NCI-H2227 (cell line): ENCODE measurements at regions not wholly inside any gene's neighbourhood (a gene's known extent, or its start where the extent isn't known, plus 50 kb on each side); places are given as distances from the start of the nearest gene placed in this dataset.

Source experiments
- DNase-seq: peaks from one replicate; lab custom pipeline; 2025; ENCODE audit not compliant: unreplicated experiment; lab: John Stamatoyannopoulos, UW

DNA sequence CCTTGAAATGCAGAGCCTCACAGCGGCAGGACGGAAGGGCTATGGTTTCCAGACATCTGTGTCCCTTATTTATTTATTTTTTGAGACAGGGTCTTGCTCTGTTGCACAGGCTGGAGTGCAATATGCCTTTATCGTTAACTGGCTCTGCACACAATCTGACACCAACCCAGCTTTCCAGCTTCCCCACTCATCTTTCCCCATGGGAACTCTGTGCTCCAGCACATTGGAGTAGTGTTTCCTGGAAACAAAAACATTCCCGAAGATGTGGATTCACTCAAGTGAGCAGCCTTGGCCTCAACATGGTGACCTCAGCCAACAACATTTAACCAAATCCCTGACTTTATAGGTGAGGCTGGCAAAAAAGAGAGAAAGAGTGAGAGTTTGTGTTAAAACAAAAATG, 307.1 kb downstream of the TMEM114 start:
- DNase-seq, result no peak

DNA sequence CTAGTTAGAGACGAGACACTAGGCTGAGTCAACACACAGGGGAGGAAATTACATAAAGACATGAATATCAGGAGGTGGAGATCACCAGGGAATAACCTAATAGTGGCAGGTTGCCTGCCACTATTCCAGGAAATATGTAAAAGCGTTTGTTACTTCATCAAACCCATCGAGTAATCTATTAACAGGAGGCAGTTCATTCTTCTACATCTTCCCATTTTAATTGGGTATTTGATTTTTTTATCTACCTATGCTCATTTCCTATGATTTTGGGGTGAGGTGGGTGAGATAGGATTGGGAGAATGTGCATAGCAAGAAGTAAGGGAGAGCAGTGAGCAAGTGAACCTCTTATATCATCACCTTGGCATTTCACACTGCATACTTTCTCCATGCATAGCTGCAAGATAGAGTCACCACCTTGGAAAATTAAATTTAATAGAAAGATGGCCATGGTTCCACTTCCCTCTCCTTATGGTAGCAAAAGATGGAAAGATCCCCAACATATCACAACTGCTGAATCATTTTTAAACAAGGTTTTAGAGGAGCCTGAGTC, 312.2 kb downstream of the TMEM114 start:
- no peak for DNase-seq

DNA sequence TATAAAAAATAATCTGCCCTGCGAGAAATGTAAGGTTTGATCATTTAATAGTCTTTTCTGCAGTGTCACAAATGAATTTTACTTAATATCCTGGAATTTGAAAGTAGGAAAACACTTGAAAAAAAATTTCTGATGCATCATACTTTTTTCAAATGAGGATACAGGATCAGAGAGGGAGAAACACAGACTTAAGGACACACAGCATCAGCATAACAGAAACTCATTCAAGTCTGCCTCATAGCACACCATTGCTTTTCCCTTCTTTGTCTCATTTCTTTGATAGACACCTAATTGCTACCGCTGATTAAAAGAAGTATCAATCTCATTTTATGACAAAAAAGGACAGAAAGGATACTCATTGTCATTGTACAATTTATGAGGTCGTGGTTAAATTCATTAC, 319.0 kb downstream of the TMEM114 start:
- no peak for DNase-seq

DNA sequence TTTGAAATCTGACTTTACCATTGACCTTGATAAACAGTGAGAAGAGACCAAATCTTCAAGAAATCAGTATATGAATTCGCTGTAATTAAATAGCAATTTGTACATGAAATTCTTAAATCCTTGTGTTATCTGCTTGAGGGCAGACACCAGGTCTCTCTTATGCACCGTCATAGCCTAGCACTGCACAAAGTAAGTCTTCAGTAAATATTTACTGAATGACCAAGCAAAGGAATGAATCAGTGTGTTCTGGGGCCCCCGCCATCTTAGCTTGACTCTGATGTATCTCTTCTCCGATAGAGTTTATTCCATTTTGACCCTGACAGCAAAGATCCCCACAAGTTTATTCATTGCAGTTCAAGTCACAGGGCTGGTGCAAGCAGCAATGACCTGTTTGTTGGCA, 328.0 kb downstream of the TMEM114 start:
- DNase-seq, result no peak

DNA sequence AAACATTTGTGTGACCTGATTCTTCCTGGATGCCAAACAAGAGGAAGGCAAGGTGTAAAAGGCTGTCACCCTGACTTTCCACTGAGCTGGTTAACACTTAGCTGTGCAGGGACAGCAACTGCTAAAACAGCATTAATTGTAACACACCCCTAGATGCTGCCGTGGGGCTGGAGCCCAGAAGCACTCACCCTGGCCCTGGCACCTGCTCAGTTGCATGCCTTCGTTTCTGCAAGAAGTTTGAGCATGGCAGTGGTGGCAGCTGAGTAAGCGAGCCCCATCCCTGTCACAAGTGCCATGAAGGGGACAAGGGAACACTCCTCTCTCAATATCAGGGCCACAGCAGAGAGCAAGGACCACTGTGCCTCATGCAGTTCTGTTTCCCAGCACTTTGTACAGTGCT, 330.2 kb downstream of the TMEM114 start:
- no peak for DNase-seq

DNA sequence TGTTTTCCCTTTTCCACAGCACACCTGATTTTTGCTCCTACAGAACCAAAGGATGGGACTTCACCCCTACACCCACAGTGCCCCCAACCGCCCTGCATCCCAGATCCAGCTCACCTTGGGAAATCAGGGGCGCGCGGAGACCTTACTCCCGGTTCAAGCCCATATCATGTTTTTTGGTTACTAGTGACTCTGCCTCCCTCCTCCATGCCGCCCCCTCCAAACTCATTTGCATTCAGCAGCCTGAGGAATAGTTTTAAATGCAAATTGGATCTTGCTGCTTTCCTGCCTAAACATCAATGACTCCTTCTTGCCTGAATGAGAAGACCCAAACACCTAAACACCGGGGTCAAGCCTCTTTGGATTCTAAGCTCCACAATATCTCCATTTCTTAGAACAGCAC, 331.8 kb downstream of the TMEM114 start:
- DNase-seq, result no peak

DNA sequence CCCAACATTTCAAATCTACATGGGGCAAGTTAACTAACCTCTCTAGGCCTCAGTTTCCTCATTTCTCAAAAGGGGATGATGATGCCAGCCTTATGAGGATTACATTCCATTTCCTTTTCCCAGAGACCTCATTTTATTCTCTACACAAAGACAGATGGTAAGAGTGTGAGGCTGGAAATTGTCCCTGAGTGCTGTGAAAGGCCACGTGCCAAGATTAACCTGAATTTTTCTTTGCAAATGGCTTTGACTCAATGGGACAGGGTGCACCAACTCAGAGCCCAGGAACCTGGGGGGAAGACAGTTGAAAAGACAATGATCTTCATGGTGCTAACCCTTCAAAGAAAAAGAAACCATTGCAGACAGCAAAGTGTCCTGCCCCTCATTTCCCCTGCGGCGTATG, 332.8 kb downstream of the TMEM114 start:
- DNase-seq, result no peak

DNA sequence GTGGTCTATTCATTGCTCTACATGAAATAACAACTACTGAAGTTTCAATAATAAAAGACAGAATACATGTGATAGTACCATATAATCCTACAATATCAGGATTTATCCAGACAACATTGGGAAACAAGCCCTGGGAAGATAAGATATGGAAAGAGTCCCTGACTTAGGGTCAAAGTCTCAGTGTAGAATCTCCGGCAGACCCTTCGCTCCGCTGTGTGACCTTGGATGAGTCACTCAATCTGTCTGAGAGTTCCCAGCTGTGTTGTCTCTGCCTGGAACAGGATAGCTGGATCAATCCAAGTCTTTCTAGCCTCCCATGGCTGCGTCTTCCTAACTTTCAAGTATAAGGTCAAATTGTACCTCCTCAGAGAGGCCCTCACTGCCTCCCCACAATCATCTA, 335.9 kb downstream of the TMEM114 start:
- no peak for DNase-seq

DNA sequence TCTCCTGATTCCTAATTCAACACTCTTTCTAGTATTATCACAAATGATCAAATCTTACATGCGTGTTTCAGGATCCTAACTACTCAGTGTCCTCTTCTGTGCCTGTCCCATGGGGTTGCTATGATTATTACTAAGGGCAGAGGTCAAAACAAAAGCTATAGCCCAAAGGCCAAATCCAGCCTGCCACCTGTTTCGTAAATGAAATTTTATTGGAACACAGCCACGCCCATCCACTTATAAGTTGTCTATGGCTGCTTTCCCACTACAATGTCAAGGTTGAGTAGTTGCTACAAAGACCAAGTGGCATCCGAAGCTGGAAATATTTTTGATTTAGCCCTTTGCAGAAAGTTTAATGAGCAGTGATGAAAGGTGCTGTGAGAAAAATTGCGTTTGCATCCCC, 336.6 kb downstream of the TMEM114 start:
- DNase-seq, result no peak

DNA sequence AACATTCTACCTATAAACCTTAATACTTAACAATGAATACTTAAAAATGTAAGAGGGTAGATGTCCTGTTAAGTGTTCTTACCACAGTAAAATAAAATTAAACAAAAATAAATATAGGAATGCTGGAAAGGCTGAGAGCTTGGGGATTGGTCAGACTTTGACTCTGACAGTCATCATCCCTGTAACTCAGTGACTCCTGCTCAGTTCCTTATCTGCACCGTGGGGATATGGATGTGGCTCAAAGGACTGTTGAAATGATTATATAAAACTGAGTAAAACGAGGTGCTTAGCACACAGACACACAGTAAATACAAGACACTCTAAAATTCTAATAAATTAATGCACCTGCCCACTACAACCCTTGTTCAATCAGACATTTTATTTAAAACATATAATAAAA, 338.6 kb downstream of the TMEM114 start:
- no peak for DNase-seq

GRCh38 chr16:8251298-8251697, 339.0 kb downstream of the TMEM114 start:
- DNase-seq, result no peak

DNA sequence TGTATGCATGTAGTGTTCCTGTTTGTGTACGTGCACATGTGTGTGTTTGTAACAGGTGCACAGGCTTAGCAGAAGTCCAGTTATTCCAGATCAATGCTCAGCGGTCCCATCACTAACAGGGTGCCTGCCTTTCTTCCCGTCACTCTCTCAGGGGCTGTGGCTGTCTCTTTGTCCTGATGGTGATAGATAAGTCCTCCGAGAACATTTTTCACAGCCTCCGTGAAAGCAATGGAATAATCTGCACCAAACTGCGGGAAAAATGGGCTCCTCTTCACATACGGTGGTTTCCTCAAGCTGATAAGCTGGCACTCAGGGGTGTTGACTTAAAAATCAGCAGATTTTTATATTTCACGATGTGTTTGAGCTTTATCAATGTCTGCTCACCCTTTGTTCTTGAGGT, 342.3 kb downstream of the TMEM114 start:
- no peak for DNase-seq

DNA sequence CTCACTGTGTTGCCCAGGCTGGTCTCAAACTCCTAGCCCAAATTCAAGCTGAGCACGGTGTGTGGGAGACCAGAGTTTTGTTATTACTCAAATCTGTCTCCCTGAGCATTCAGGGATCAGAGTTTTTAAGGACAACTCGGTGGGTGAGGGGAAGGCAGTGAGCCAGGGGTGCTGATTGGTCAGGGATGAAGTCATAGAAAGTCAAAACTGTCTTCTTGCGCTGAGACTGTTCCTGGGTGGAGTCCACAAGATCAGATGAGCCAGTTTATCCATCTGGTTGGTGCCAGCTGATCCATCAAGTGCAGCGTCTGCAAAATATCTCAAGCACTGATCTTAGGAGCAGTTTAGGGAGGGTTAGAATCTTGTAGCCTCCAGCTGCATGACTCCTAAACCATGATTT, 346.3 kb downstream of the TMEM114 start:
- DNase-seq, result no peak

- DNase-seq, result no peak
Measured at GRCh38 chr16:8241408-8241807, 348.9 kb downstream of the TMEM114 start.

DNA sequence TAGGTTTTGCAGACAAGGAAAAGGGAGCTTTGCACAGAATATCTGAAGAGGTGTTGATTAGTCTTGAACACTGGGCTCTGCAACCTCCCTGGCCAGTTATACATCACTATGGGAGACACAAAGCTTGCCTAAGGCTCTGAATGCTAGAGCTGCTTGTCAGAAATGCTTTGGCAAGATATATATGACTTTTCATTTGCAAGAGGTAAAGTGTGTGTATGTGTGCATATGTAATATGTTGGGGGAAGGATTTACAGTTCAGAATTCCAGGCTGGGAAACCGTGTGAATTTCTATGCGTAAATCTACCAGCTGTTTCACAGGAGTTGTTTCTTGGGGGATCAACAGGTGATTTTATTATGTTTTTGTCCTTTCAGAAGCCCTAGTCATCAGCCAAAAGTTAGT, 350.9 kb downstream of the TMEM114 start:
- no peak for DNase-seq

DNA sequence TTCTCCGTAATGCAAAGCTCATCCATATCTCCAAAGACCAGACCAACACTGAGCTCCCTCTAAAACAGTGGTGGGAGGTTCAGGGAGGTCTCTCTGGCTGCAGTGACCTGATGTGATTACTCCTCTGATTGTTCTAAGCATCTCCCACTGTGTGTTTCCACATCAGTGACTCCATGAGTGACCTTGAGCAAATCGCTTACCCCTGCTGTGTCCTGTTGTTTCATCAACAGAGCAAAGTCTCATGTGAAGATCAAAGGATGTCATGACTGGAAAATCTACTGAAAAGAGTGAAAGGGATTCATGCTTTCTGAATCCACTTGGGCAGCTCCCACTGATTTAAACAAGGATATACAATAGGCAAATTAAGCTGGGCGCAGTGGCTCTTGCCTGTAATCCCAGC, 352.9 kb downstream of the TMEM114 start:
- DNase-seq, result no peak

DNA sequence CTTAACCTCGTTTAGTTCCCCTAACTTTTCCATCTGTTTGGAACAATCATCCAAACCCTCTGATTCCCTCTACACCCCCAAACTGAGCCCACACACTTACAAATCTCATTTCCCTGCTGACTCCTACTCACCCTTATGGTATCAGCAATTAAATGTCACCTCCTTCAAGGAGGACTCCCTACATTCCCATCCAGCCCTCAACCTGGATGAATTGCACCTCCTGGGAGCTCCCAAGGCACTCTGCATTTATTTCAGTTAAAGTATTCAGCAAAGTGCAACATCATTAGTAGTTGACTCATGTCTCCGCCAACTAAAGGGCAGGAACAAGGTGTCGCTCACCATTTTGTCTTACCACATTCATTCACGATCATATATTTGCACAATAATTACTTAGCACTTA, 353.5 kb downstream of the TMEM114 start:
- DNase-seq, result no peak

DNA sequence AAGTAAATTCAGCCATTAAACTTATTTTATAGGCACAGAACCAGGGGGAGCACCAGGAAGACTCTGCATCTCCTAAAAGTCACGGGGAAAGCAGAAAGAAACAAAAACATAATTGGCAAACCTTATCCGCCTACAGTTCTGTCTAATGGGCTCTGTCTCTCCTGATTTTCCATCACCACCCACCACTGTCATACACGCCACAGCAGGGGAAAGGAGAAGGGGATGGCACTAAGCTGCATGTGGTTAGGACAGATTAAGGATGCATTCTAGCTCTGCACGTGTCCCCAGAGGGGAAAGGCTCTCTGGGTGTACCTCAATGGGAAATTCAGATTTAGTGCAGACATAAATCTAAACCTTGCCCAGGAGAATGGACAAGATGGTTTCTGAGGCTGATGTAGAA, 359.8 kb downstream of the TMEM114 start:
- DNase-seq, result no peak

- no peak for DNase-seq
Measured at GRCh38 chr16:8229011-8229520, 361.2 kb downstream of the TMEM114 start.

DNA sequence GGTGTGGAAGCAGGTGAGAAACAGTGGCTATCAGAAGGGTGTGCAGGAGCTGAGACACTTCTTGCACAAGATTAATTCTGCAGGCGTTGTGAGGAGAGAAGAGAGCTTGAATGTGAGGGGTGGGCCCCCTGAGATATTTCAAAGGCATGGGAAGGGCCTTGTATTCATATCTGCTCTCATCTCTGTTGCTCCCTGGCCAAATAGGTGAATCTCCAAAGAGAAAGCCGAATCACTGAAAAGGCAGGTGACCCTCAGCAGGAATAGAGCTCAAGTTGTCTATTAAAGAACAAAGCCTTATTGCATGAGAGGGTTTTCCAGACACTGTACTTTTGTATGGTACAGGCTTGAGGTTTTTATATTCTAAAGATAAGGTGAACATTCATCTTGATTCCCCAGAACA, 373.1 kb downstream of the TMEM114 start:
- no peak for DNase-seq

- DNase-seq, result no peak
Measured at GRCh38 chr16:8204769-8205168, 385.5 kb downstream of the TMEM114 start.

DNA sequence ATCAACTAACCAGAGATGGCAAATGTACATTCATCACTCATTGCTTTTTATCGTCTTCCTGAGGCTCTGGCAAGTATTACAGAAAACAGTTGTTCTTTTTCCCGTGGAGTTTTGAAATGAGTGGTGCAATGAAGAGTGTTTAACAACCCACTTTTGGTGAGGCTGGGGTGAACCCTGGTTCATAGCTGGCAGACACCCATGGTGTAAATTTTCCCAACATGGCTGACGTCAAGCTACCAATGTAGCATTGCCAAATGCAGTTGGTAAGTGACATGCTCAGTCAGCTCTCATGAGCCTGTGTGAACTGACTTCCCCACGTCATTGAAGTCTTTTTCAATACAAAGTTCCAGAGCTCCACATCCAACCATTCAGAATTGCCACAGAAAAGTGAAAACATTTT, 386.2 kb downstream of the TMEM114 start:
- no peak for DNase-seq

GRCh38 chr16:8203101-8203500, 387.2 kb downstream of the TMEM114 start:
- no peak for DNase-seq

GRCh38 chr16:8200839-8201238, 389.5 kb downstream of the TMEM114 start:
- DNase-seq, result no peak
